ENCODE measurements at regions not wholly inside any gene's neighbourhood (a gene's known extent, or its start where the extent isn't known, plus 50 kb on each side); places are given as distances from the start of the nearest gene placed in this dataset.
"Not testable (repeated sequence)": the region's sequence is repeated elsewhere in the genome, so short reads cannot be mapped to it uniquely, and the experiment has no call there.

DNA sequence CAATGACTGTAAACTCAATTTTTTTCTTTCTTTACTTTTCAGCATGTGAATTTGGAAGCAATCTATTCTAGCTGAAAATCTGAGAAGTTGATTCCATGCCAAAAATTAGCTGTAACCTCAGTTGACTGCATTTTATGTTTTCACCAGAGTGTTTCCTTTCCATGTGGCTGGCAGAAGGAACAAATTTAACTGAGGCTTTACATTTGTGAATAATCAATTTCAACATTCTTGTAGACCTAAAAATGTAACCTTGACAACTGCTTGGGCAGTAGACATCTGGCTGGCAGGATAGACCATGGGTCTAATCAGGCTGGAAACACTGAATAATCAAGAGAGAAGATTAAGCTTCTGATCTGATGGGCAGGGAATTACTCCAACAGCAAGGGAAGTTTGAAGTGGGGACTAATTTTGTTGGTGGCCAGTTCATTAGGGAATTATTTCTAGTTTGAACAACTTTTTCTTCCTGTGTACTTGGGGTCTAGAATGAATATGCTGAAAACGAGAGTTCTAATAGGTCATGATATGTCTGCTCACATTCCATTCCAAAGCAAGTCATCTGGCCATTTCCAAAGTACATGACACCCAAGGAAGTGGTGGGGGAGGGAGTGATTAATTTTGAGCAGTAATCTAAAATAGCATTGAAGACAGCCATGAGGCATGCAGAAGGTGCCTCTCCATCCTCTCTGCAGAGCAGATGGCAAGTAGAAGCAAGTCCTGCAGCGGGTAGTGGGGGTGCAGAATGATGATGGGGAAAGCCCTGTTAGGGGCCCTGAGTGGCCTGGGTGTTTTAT, 68.2 kb downstream of the ATP23 start:
- DNase-seq (ENCODE audit: low spot score) = no peak

DNA sequence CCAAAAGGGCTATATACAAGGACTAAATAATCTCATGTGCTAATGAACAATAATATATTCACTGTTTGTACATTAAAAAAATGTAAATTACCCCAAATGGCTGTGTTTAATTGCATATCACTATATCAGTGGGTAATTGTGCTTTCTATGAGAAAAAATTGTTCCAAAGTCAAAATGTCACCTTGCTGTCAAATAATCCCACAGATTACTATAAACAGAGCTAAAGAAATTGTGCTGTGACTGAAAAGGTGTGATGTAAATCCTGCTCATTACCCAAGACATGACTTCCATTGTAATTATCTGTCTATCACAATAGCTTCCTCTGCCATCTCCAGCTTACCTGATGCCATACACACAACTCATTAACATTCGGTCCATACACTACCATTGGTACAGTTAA, 70.3 kb downstream of the ATP23 start:
- no peak for DNase-seq (ENCODE audit: low spot score)

DNA sequence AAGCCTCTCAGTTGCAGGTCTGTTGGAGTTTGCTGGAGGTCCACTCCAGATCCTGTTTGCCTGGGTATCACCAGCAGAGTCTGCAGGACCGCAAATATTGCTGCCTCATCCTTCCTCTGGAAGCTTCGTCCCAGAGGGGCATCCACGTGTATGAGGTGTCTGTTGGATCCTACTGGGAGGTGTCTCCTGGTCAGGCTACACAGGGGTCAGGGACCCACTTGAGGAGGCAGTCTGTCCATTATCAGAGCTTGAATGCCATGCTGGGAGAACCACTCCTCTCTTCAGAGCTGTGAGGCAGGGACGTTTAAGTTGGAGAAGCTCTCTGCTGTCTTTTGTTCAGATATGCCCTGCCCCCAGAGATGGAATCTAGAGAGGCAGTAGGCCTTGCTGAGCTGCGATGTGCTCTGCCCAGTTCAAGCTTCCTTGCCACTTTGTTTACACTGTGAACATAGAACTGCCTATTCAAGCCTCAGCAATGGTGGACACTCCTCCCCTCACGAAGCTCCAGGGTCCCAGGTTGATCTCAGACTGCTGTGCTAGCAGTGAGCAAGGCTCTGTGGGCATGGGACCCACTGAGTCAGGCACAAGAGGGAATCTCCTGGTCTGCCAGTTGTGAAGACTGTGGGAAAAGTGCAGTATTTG, 81.1 kb downstream of the ATP23 start:
- not testable (repeated sequence) for DNase-seq (ENCODE audit: low spot score)

DNA sequence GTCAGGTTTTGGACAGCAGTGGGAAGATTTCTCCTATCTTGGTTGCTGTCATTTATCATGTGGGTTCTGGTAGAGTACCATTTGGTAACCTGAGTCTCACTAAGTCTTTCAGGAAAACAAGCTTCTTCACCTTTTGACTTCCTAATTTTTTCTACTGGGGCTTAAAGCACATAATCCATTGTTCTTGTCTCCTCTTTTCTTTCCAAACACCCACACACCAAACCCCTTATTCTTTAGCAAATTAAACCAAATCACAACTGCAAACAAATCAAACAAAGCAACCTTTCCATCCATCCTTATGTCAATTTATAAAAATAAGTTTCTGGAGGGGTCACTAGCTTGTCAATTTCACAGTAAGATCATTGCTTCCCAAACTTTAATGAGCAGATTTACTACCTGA, 84.1 kb downstream of the ATP23 start:
- no peak for DNase-seq (ENCODE audit: low spot score)

DNA sequence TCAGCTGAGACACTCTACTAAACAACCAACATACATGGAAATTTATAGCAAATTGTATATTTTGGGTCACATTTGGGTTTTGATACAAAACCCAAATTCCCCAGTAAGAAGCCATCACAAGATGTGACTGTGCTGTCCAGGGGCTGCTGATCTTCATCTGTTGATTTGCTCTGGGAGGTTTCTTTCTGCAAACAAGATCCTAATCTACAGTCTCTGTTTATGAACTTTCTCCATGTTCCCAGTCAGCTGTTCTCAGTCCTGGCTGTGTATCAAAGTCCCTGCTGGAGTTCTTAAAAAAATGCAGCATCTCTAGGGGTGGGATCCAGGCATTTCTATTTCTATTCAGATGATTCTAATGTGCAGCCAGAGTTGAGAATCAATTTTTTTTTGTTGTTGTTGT, 85.1 kb downstream of the ATP23 start:
- DNase-seq (ENCODE audit: low spot score) = no peak

DNA sequence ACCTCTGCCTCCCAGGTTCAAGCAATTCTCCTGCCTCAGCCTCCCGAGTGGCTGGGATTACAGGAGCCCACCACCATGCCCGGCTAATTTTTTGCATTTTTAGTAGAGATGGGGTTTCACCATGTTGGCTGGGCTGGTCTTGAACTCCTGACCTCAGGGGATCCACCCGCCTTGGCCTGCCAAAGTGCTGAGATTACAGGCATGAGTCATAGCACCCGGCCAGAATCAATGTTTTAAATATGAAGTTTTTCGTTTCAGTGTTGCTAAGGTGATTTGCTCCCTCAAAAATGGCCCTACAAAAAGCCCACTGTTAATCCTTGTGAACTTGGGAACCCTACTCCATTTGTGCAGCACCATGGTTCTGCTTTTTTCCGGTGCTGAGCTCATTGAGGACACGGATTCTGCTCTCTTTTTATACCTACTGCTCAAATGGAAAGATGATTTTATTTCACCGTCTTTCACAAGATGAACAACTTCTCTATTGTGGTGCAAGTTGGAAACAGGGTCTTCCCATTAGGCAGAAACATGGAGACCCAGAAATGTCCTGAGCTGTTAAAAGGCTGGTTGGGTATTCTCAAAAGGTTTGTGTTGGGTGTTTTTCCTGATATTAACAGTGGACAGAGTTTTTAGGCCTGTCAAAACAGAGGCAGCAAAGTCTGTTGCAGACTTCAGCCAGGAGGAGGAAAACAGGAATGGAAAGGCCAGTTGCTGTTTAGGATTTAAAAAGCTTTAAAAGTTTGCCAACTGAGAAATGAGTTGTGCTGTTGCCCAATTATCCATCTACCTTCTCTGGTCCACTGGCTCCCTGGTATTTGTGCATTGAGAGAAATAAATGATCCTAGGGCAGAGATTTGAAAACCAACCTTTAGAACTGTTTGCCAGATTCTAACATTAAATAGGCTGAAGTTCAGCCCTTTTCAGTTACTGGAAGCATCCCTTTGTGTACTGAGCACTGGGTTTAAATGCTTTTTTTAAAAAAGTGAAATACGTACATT, 85.8 kb downstream of the ATP23 start:
- no peak for DNase-seq (ENCODE audit: low spot score)

DNA sequence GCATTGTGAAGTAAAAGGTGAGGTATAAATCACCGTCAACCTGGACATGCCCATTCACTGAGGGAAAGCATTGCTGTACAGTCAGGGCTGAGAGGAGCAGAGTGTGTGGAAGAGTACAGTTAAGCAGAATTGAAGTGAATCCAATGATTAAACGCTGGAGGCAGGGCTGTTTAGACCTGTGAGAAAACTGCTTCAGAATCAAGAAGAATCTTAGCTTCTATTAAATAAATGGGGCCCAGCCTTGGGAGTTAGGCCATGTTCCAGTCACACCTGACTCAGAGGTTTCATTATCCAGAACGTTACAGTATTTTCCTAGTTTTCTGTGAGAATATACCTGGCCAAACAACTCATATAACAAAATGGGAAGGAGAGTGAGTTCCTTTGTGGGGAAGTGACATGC, 86.9 kb downstream of the ATP23 start:
- DNase-seq (ENCODE audit: low spot score) = no peak

DNA sequence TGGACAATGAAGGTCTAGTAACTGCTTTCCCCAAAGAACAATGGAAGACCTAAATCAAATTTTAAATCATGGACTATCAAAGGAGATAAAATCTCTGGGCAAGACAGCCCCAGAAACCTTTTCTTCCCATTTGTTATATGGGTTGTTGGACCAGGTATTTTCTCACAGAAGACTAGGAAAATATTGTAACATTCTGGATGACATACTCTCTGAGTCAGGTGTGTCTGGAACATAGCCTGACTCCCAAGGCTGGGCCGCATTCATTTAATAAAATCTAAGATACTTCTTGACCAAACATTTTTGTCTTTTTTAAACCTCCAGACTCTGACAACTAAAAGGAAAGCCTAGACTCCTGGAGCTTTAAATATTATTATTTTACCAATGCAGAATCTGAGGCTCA, 87.9 kb downstream of the ATP23 start:
- no peak for DNase-seq (ENCODE audit: low spot score)

DNA sequence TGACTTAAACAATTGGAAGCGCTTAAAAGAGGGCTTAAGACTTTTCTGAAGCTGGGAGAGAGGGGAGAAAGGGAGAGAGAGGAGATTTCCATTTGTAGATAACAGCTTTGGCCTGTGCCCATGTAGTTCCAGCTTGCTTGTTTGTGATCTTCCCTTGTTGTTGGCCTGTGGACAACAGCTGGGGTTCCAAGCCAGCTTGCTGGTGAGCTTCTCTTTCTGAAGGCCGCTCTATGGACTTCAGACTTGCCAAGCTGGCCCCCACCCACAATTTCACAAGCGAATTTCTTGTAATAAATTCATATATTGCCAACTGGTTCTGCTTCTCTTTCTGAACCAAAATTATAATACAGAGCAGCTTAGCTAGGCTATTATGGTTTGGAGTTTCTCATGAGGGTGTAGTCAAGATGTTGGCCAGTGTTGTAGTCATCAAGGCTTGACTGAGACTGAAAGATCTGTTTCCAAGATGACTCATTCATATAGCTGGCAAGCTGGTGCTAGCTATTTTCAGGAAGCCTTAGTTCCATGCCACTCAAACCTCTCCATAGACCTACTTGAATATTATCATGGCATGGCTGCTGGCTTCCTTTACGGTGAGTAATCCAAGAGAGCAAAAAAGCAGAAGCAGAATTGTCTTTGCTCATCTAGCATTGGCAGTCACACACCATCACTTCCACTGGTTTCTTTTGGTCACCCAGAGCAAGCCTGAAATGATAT, 89.4 kb downstream of the ATP23 start:
- DNase-seq (ENCODE audit: low spot score) = peak; percentile 39

DNA sequence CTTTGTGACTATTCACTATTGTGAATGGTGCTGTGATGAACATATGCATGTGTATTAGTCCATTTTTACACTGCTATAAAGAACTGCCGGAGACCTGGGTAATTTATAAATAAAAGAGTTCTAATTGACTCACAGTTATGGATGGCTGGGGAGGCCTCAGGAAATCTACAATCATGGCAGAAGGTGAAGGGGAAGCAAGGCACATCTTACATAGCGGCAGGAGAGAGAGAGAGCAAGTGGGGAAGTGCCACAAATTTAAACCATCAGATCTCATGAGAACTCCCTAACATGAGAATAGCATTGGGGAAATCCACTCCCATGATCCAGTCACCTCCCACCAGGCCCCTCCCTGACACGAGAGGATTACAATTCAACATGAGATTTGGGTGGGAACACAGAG, 90.8 kb downstream of the ATP23 start:
- DNase-seq (ENCODE audit: low spot score) = no peak

DNA sequence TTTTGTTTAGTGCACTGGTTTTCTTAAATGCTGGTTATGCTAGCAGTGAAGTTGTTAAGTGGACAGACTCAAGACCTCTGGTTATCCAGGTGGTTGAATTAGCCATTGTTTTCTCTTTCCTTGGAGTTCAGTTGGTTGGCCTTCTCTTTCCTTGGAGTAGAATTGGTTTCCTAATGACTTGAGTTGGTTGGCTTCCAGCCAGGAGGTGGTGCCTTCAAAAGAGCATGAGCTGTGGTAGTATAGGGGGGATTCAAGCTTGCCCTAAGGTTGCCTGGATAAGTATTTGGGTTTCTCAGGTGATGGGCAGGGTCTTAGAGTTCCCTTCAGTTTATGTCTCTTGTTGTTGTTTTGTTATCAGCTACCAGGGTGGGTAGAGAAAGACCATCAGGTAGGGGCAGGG, 92.5 kb downstream of the ATP23 start:
- DNase-seq (ENCODE audit: low spot score) = no peak

DNA sequence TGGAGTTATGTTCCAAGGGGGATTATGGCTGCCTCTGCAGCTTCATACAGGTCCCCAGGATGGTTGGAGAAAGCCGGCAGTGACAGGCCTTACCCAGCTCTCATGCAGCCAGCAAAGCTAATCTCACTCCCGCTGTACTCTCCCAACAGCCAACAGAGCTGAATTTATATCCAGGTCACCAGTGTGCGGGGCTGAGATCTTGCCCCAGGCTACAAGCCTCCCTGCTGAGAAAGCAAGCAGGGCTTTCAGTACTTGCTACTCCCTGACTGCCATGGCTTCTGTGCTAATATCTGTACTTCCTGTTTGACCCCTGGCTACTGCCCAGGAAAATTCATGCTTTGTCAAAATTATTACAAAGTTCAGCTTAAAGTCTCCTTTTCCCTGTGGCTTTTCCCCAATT, 92.9 kb downstream of the ATP23 start:
- no peak for DNase-seq (ENCODE audit: low spot score)

DNA sequence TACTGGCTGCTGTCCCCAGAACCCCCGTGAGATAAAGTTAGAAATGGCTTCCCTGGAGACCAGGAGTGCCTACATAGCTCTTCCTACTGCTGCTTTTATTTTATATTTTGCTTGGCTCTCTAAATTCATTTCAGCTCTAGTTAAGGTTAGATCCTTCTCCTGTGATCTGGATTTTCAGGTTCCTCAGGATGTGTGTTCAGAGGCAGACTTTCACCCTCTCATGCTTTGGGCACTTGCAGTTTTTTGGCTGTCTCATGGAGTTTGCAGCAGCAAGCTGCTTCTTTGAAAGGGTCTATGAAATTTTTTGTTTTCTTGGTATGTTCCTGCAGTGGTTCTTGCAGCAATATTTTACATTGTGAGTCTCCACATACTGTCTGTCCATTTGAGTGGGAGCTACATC, 93.3 kb downstream of the ATP23 start:
- DNase-seq (ENCODE audit: low spot score) = no peak

DNA sequence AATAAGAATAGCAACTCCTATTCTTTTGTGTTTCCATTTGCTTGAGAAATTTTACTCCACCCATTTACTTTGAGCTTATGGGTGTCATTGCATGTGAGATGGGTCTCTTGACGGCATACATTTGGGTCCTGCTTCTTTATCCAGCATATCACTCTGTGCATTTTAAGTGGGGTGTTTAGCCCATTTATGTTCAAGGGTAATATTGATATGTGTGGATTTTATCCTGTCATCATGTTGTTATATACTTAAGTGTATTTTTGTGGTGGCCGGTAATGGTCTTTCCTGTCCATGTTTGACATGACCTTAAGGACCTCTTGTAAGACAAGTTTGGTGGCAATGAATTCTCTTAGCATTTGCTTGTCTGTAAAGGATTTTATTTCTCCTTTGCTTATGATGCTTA, 100.1 kb downstream of the ATP23 start:
- no peak for DNase-seq (ENCODE audit: low spot score)

DNA sequence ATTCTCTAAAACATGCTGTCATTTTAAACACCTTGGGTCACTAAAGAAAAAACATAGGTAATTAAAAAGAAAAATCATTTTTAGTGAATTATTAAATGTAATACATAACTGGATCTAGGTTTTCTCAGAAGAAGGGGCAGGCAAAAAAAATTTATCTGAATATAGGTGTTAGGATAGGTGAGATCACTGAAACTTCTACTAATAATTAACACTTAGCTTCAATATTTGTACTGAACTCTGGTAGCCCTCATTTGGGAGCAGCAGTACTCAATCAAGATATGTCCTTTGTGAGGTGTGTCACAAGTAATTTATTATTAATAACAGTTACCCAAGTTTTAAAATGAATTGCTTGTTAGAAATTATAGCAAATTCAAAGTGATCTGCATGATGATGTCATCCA, 103.6 kb downstream of the ATP23 start:
- DNase-seq (ENCODE audit: low spot score) = no peak

DNA sequence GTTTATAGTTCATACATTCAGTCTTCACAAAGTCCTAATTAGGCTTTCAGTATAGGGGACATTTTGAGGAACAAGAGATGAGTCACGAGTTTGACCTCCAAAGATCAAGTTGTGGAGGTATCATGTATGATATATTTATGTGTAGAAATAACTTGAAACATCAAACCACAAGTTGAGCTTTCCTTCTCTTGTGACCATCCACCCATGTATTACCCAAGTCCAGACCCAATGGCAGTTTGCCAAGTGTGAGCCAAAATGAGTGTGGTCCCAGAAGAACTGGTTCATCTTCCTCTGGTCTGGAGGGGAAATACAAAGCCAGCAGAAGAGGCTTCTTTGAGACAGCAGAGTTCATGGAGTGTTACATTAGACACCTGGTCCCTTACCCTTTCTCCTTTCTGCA, 104.9 kb downstream of the ATP23 start:
- no peak for DNase-seq (ENCODE audit: low spot score)

DNA sequence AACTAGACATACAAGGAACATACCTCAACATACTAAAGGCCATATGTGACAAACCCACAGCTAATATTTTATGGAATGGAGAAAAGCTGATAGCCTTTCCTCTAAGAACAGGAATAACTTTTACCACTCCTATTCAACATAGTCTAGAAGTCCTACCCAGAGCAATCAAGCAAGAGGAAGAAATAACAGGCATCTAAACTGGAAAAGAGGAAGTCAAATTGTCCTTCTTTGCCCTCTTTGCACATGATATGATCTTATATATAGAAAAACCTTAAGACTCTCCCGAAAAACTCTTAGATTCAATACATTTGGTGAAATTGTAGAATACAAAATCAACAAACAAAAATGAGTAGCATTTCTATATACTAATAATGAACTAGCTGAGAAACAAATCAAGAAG, 110.0 kb downstream of the ATP23 start:
- no peak for DNase-seq (ENCODE audit: low spot score)

DNA sequence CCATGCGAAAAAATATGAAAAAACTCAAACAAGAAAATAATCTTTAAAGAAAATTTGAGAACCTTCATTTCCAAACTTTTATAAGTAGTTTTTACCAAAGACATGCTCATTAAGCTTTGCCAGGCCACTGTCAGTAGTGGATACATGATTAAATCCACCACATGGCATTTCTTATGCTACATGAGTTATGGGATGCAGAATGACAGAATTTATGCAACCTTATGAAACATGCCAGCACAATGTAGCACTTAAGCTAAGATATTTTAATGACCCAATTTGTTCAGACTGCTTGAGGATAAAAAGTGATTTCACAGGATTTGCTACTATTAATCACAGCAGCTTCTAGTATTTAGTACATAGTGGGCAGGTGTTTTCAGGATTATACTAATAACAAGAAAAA, 123.3 kb downstream of the ATP23 start:
- no peak for DNase-seq (ENCODE audit: low spot score)

DNA sequence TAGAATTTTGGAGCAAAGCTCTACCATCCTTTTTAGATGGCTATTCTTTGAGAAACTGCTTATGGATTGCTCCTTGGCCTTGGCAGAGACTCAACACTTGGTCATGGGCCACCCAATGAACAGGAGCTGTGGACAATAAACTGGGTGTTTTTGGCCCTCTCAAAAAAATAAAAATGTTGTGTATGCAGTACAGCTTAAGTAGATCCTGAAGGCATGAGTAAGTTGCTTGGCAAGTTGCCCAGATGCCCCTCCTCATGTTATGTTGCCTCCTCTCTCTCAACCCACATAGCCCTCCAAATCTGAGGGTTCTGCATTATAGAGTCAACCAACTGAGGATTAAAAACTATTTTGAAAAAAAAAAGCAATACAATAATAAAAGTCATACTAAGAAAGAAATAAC, 124.9 kb downstream of the ATP23 start:
- DNase-seq (ENCODE audit: low spot score) = no peak

DNA sequence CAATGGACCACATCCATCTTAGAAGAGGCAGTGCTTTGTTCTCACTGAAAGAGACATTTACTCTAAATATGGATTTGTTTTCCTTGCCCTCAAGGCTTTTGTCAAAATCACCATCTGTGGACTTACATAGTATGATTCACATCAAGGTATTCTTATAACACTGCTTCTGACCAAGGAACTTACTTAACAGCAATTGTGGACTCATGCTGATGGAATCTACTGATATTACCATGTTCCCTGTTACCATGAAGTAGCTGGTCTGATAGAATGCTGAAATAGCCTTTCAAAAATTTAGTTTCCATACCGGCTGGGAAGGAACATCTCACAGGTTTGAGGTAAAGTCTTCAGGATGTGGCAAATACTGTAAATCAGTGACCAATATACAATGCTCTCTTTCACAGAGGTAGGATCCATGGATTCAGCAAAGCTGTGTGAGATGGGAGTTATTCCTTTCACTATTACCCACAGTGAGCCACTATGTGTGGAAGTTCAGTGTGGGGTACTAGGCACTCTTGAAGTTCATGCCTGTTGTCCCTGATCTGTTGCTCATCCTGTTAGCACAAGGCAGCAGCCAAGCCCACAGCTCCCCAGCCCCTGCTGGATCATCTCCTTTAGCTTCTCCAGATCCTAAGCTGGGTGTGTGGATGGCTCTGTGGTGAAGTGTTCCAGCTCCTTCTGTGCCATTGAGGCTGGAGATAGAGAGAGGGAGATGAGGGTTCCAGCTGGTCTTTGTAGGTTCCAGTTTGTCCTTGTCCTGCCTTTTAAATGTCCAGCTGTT, 126.4 kb downstream of the ATP23 start:
- DNase-seq (ENCODE audit: low spot score) = peak; percentile 11

DNA sequence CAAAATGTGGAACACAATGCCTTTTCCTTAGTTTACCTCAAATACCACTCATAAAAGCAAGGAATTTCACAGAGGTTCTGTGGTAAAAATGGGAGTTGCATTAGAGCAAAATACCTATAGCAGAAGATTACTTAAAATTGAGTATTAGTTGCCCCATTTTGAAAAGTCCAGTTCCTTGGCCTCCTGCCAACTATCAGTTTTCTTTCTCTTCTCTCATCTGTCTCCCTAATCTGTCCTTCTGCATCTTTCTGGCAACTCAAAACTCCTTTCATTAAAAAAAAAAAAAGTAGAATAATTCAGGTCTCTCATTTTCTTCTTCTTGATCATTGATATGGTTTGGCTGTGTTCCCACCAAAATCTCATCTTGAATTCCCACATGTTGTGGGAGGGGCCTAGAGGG, 127.3 kb downstream of the ATP23 start:
- no peak for DNase-seq (ENCODE audit: low spot score)

Data from RKO (cell line).